Body of pancreas (tissue), 4 donors: ENCODE measurements at regions not wholly inside any gene's neighbourhood (a gene's known extent, or its start where the extent isn't known, plus 50 kb on each side); places are given as distances from the start of the nearest gene placed in this dataset.

Source experiments
- ATAC-seq: fragments of 150-250 bp; one replicate; pipeline ENCODE4 v1.9.1; 2016
- DNase-seq, 4 donors: peaks; one replicate each; pipeline ENCODE4 v3.0.0-alpha.2; 2019
- H3K27ac ChIP-seq, 4 donors: fragments of 200-600 bp; sonication (generic); 1 replicate in 3 of 4; 2 replicates in 1 of 4; pipeline versions ENCODE4 v1.5.1 to v1.6.1; 2016 to 2019; ENCODE audit warnings: mild to moderate bottlenecking in 1 of 4, mixed read lengths in 1 of 4, moderate library complexity in 1 of 4
- H3K27me3 ChIP-seq, 2 donors: fragments of 200-600 bp; sonication (generic); one replicate each; pipeline ENCODE4 v1.6.0; 2016; ENCODE audit warnings: mild to moderate bottlenecking in 1 of 2
- H3K36me3 ChIP-seq, 2 donors: fragments of 200-600 bp; sonication (generic); replicated peaks in 1 of 2; 2 replicates each; pipeline ENCODE4 v1.5.1; 2016; ENCODE audit warnings: low read depth in 2 of 2; ENCODE audit not compliant: insufficient read depth in 1 of 2
- H3K4me1 ChIP-seq: fragments of 200-600 bp; sonication (generic); one replicate; pipeline ENCODE4 v1.6.0; 2016
- H3K4me3 ChIP-seq, 2 donors: fragments of 200-600 bp; sonication (generic); 1 replicate in 1 of 2; 2 replicates in 1 of 2; pipeline ENCODE4 v1.5.1; 2016 to 2019
- H3K9me3 ChIP-seq, 3 donors: fragments of 200-600 bp; sonication (generic); 1 replicate in 2 of 3; 2 replicates in 1 of 3; pipeline ENCODE4 v1.5.1; 2016
- CTCF ChIP-seq, 7 experiments: fragments of 450-650 bp in 4 of 7; fragments of 200-600 bp in 3 of 7; sonication (generic) in 3 of 7; IDR thresholded peaks; one replicate each; pipeline ENCODE4 v1.5.1; 2016 to 2019; ENCODE audit warnings: antibody characterized with exemption in 7 of 7
- POLR2A ChIP-seq, 3 donors: fragments of 450-650 bp; IDR thresholded peaks; one replicate each; pipeline ENCODE4 v1.6.1; 2016; ENCODE audit warnings: antibody characterized with exemption in 3 of 3, mild to moderate bottlenecking in 2 of 3
- WGBS, 2 donors: methylation state at CpG; one replicate each; pipeline ENCODE4 v1.1.5; 2017; 5-methylcytosine and 5-hydroxymethylcytosine counted together
- intact Hi-C: fragments of 100-400 bp; cut with DNase I; formaldehyde crosslinking; loops from one replicate; pipeline ENCODE4 v1.15.1; 2023

DNA sequence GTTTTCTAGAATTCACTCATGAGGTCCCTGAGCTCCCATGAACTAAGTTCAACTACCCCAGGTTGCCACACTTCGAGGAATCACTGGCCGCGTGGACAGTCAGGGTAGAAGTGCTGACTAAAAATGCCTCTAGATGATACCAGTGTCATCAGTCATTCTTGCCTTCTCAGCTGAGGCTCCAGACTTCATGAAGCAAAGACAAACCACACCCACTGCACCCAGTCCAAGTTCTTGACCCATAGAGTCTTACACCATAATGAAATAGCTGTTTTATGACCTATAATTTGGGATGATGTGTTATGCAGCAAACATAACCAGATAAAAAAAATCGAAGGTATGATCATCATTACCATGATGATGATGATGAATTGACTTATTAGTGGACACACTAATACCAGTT is 632.9 kb upstream of the TLE4 start:
- ATAC-seq (no peak), DNase-seq (no peak)
- WGBS, 2 donors: 77 to 79% methylated on average over 4 of the region's 4 CpGs
- no peaks in the 10 kb centered on the region for H3K27me3 ChIP-seq
- intact Hi-C loops: no loop called here
- H3K36me3 ChIP-seq: no peaks in the 10 kb centered on the region
- no peak overlapping the region for H3K4me3 ChIP-seq
- TF ChIP-seq POLR2A (IDR thresholded peaks at IDR 0.05) (no peak), CTCF (IDR thresholded peaks at IDR 0.05) (no peak)
- no peaks in the 10 kb centered on the region for H3K9me3 ChIP-seq
- H3K27ac ChIP-seq: no peak overlapping the region
- H3K4me1 ChIP-seq: no peaks in the 10 kb centered on the region

DNA sequence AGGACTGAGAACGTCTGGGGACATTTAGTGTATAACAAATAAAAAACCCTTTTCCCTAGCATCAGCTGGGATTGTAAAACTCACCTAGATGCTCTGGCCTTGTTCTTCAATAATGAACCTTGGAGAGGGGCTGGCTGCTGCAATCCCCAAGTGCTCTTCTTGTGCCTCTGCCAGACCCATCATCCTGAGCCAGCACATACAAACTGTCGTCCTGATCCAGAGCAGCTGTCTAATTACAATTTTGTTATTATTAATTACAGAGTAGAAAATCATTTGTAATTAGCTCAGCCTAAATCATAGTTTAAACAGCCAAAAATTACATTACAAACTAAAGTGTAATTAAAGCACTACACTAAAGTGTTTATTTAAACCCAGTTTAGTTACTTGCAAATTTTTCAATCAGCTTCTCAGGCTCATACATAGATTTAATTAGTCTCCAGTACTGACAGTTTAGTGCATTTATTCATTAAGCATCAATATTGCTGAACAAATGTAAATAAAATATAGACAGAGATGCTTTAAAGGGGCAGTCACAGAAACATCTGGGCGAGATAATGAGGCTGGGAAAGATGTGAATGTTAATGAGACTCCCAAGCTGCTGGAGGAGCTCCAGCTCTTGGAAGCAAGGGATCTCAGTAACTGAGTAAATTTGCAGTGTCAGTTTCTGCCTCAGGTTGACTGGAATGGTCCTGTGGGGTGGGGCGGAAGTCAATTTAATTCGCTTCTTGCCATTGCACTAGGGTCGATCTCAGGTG is 632.3 kb upstream of the TLE4 start:
- TF ChIP-seq POLR2A (IDR thresholded peaks at IDR 0.05) (no peak), CTCF (IDR thresholded peaks at IDR 0.05) (no peak)
- Histone ChIP-seq H3K4me1 (no peaks in the 10 kb centered on the region), H3K4me3 (no peak overlapping the region), H3K36me3 (no peaks in the 10 kb centered on the region), H3K9me3 (no peaks in the 10 kb centered on the region), H3K27ac (no peak overlapping the region), H3K27me3 (no peaks in the 10 kb centered on the region)
- ATAC-seq: no peak
- DNase-seq: no peak
- intact Hi-C loops: no loop called here
- WGBS, 2 donors: 63 to 69% methylated on average over 6 of the region's 6 CpGs

- Histone ChIP-seq H3K27me3 (no peaks in the 10 kb centered on the region), H3K27ac (no peak overlapping the region), H3K4me1 (no peaks in the 10 kb centered on the region), H3K9me3 (no peaks in the 10 kb centered on the region), H3K4me3 (no peak overlapping the region), H3K36me3 (no peaks in the 10 kb centered on the region)
- intact Hi-C loops: no loop called here
- ATAC-seq (no peak), DNase-seq (no peak)
- TF ChIP-seq POLR2A (IDR thresholded peaks at IDR 0.05) (no peak), CTCF (IDR thresholded peaks at IDR 0.05) (no peak)
- 80 to 81% methylated on average over 4 of the region's 4 CpGs for WGBS, 2 donors
These were observed 631.5 kb upstream of the TLE4 start for GRCh38 chr9:78940121-78940855.

DNA sequence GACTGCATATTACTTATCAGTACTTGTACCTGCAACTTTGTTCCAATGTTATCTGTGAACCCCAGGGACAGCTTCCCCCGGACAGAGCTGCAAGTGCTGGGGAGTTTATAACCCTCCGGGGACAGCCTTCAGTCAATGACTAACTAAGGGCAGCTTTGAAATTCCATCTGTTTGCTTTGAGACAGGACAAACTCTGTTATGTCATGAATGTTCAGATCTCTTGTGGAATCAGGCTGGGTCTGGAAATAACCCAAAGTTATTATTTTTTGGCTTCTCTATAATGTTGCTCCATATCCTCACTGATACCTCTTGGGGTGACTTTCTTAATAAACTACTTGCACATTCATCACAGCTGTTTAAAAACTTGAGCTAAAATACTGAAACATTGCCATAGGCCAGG is 617.5 kb upstream of the TLE4 start:
- Histone ChIP-seq H3K27ac (no peak overlapping the region), H3K27me3 (no peaks in the 10 kb centered on the region), H3K4me1 (no peaks in the 10 kb centered on the region), H3K9me3 (no peaks in the 10 kb centered on the region), H3K36me3 (no peaks in the 10 kb centered on the region), H3K4me3 (no peak overlapping the region)
- intact Hi-C loops: no loop called here
- TF ChIP-seq POLR2A (IDR thresholded peaks at IDR 0.05) (no peak), CTCF (IDR thresholded peaks at IDR 0.05) (no peak)
- DNase-seq: no peak
- no peak for ATAC-seq
- 26 to 30% methylated on average over 2 of the region's 2 CpGs for WGBS, 2 donors
